K562 (cell line): ENCODE measurements at regions not wholly inside any gene's neighbourhood (a gene's known extent, or its start where the extent isn't known, plus 50 kb on each side); places are given as distances from the start of the nearest gene placed in this dataset.

Experiments
- CHD4 ChIP-seq: fragments of 200-600 bp; sonication (generic); IDR thresholded peaks from 3 replicates; pipeline ENCODE4 v1.6.1; 2012; ENCODE audit warnings: low read depth, mild to moderate bottlenecking, mixed read lengths, low read length, inconsistent platforms; ENCODE audit not compliant: insufficient read depth, insufficient replicate concordance, poor library complexity, severe bottlenecking
- ELF2 ChIP-seq: fragments of 250-450 bp; sonication (Bioruptor Pico); IDR thresholded peaks from 2 replicates; pipeline ENCODE4 v1.5.0; 2021; ENCODE audit warnings: mild to moderate bottlenecking
- GATAD2B ChIP-seq: fragments of 450-650 bp; IDR thresholded peaks from 2 replicates; pipeline ENCODE4 v1.6.1; 2017; ENCODE audit warnings: mild to moderate bottlenecking, borderline replicate concordance
- NRF1 ChIP-seq, 2 experiments: fragments of 450-650 bp; IDR thresholded peaks in 1 of 2; conservative IDR thresholded peaks in 1 of 2; 2 replicates each; pipeline ENCODE4 v1.6.1; 2014; ENCODE audit warnings: mild to moderate bottlenecking in 2 of 2
- PTRF ChIP-seq: fragments of 450-650 bp; IDR thresholded peaks from 2 replicates; pipeline ENCODE4 v1.6.1; 2016; ENCODE audit warnings: mild to moderate bottlenecking, missing genetic modification characterization, missing compliant biosample characterization
- ZNF311 ChIP-seq: fragments of 250-450 bp; sonication (Bioruptor Pico); IDR thresholded peaks from 2 replicates; pipeline ENCODE4 v1.4.0; 2020; ENCODE audit warnings: mild to moderate bottlenecking, moderate library complexity
- ZNF766 ChIP-seq: fragments of 200-800 bp; sonication (Bioruptor generic); conservative IDR thresholded peaks from 2 replicates; pipeline ENCODE4 v1.6.1; 2016; ENCODE audit warnings: missing genetic modification characterization, missing compliant biosample characterization
- TF ChIP-seq, protein P1 (sequence below): fragments of 450-650 bp; IDR thresholded peaks from 2 replicates; pipeline ENCODE4 v1.6.1; 2016; ENCODE audit warnings: mild to moderate bottlenecking, moderate library complexity
- TF ChIP-seq, protein P2 (sequence below): sonication (generic); formaldehyde crosslinking; IDR thresholded peaks from 2 replicates; pipeline ENCODE4 v1.8.0; 2022; ENCODE audit warnings: mild to moderate bottlenecking, missing genetic modification reagents
- TF ChIP-seq, protein P3 (sequence below): sonication (generic); formaldehyde crosslinking; IDR thresholded peaks from 2 replicates; pipeline ENCODE4 v1.8.1; 2023; ENCODE audit warnings: mild to moderate bottlenecking, missing genetic modification reagents
- TF ChIP-seq, protein P4 (sequence below): sonication (generic); formaldehyde crosslinking; IDR thresholded peaks from 2 replicates; pipeline ENCODE4 v1.8.0; 2022; ENCODE audit warnings: missing genetic modification reagents, mild to moderate bottlenecking, moderate library complexity, borderline replicate concordance

DNA sequence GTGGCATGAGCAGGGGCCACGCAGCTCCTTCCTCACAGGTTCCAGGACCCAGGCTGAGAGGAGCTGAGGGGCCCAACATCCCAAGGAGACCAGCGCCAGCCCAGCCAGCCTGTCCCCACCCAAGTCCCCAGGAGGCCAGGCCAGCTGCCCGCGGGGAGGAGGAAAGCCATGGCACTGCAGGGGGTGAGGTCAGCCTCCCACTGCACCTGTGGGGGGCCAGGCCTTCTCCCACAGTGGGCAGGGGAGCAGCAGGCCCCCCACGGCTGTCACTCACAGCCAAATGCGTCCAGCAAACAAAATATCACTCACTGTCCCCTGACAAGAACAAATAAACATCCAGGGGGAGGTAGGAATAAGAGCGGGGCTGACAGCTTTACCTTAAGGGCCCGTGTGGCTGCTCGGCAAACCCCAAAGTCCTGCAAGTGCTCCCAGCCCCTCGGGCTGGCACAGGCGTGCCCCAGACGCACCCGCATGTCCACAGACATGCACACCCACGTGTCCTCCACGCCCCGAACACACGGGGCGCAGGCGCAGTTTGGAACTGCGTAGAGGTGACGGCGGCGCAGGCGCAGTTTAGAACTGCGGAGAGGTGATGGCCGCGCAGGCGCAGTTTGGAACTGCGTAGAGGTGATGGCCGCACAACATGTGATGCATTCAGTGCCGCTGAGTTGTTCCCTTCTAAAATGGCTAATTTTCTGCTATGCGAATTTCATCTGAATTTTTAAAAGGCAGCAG, 291.1 kb downstream of the FOXL1 start (continued):
- TF ChIP-seq, protein P1, sequence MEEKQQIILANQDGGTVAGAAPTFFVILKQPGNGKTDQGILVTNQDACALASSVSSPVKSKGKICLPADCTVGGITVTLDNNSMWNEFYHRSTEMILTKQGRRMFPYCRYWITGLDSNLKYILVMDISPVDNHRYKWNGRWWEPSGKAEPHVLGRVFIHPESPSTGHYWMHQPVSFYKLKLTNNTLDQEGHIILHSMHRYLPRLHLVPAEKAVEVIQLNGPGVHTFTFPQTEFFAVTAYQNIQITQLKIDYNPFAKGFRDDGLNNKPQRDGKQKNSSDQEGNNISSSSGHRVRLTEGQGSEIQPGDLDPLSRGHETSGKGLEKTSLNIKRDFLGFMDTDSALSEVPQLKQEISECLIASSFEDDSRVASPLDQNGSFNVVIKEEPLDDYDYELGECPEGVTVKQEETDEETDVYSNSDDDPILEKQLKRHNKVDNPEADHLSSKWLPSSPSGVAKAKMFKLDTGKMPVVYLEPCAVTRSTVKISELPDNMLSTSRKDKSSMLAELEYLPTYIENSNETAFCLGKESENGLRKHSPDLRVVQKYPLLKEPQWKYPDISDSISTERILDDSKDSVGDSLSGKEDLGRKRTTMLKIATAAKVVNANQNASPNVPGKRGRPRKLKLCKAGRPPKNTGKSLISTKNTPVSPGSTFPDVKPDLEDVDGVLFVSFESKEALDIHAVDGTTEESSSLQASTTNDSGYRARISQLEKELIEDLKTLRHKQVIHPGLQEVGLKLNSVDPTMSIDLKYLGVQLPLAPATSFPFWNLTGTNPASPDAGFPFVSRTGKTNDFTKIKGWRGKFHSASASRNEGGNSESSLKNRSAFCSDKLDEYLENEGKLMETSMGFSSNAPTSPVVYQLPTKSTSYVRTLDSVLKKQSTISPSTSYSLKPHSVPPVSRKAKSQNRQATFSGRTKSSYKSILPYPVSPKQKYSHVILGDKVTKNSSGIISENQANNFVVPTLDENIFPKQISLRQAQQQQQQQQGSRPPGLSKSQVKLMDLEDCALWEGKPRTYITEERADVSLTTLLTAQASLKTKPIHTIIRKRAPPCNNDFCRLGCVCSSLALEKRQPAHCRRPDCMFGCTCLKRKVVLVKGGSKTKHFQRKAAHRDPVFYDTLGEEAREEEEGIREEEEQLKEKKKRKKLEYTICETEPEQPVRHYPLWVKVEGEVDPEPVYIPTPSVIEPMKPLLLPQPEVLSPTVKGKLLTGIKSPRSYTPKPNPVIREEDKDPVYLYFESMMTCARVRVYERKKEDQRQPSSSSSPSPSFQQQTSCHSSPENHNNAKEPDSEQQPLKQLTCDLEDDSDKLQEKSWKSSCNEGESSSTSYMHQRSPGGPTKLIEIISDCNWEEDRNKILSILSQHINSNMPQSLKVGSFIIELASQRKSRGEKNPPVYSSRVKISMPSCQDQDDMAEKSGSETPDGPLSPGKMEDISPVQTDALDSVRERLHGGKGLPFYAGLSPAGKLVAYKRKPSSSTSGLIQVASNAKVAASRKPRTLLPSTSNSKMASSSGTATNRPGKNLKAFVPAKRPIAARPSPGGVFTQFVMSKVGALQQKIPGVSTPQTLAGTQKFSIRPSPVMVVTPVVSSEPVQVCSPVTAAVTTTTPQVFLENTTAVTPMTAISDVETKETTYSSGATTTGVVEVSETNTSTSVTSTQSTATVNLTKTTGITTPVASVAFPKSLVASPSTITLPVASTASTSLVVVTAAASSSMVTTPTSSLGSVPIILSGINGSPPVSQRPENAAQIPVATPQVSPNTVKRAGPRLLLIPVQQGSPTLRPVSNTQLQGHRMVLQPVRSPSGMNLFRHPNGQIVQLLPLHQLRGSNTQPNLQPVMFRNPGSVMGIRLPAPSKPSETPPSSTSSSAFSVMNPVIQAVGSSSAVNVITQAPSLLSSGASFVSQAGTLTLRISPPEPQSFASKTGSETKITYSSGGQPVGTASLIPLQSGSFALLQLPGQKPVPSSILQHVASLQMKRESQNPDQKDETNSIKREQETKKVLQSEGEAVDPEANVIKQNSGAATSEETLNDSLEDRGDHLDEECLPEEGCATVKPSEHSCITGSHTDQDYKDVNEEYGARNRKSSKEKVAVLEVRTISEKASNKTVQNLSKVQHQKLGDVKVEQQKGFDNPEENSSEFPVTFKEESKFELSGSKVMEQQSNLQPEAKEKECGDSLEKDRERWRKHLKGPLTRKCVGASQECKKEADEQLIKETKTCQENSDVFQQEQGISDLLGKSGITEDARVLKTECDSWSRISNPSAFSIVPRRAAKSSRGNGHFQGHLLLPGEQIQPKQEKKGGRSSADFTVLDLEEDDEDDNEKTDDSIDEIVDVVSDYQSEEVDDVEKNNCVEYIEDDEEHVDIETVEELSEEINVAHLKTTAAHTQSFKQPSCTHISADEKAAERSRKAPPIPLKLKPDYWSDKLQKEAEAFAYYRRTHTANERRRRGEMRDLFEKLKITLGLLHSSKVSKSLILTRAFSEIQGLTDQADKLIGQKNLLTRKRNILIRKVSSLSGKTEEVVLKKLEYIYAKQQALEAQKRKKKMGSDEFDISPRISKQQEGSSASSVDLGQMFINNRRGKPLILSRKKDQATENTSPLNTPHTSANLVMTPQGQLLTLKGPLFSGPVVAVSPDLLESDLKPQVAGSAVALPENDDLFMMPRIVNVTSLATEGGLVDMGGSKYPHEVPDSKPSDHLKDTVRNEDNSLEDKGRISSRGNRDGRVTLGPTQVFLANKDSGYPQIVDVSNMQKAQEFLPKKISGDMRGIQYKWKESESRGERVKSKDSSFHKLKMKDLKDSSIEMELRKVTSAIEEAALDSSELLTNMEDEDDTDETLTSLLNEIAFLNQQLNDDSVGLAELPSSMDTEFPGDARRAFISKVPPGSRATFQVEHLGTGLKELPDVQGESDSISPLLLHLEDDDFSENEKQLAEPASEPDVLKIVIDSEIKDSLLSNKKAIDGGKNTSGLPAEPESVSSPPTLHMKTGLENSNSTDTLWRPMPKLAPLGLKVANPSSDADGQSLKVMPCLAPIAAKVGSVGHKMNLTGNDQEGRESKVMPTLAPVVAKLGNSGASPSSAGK, result peak; percentile 92
- TF ChIP-seq, protein P2, sequence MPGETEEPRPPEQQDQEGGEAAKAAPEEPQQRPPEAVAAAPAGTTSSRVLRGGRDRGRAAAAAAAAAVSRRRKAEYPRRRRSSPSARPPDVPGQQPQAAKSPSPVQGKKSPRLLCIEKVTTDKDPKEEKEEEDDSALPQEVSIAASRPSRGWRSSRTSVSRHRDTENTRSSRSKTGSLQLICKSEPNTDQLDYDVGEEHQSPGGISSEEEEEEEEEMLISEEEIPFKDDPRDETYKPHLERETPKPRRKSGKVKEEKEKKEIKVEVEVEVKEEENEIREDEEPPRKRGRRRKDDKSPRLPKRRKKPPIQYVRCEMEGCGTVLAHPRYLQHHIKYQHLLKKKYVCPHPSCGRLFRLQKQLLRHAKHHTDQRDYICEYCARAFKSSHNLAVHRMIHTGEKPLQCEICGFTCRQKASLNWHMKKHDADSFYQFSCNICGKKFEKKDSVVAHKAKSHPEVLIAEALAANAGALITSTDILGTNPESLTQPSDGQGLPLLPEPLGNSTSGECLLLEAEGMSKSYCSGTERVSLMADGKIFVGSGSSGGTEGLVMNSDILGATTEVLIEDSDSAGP (CRISPR knock-in tag), result no peak
- TF ChIP-seq, protein P3, sequence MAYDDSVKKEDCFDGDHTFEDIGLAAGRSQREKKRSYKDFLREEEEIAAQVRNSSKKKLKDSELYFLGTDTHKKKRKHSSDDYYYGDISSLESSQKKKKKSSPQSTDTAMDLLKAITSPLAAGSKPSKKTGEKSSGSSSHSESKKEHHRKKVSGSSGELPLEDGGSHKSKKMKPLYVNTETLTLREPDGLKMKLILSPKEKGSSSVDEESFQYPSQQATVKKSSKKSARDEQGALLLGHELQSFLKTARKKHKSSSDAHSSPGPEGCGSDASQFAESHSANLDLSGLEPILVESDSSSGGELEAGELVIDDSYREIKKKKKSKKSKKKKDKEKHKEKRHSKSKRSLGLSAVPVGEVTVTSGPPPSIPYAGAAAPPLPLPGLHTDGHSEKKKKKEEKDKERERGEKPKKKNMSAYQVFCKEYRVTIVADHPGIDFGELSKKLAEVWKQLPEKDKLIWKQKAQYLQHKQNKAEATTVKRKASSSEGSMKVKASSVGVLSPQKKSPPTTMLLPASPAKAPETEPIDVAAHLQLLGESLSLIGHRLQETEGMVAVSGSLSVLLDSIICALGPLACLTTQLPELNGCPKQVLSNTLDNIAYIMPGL (CRISPR knock-in tag), result no peak
- TF ChIP-seq, protein P4, sequence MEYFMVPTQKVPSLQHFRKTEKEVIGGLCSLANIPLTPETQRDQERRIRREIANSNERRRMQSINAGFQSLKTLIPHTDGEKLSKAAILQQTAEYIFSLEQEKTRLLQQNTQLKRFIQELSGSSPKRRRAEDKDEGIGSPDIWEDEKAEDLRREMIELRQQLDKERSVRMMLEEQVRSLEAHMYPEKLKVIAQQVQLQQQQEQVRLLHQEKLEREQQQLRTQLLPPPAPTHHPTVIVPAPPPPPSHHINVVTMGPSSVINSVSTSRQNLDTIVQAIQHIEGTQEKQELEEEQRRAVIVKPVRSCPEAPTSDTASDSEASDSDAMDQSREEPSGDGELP (CRISPR knock-in tag), result peak; percentile 57; the same call in 1 of the 2 replicates
- TF ChIP-seq GATAD2B, result no peak
- TF ChIP-seq ZNF766 (CRISPR knock-in tag), result no peak
- peak; percentile 94 to 95 for TF ChIP-seq NRF1 (conservative IDR thresholded peaks at IDR 0.05 in 1 of 2, IDR thresholded peaks at IDR 0.05 in 1 of 2)
- TF ChIP-seq ZNF311 (CRISPR knock-in tag), result no peak
- no peak for TF ChIP-seq PTRF
- TF ChIP-seq ELF2, result no peak
- TF ChIP-seq CHD4, result no peak
